Renal cortex interstitium (tissue), 11 donors: ENCODE measurements at regions not wholly inside any gene's neighbourhood (a gene's known extent, or its start where the extent isn't known, plus 50 kb on each side); places are given as distances from the start of the nearest gene placed in this dataset.
"Not testable (repeated sequence)": the region's sequence is repeated elsewhere in the genome, so short reads cannot be mapped to it uniquely, and the experiment has no call there.

Source experiments
- DNase-seq, 11 donors: peaks; one replicate each; pipeline ENCODE4 v3.0.0-alpha.2; 2013; ENCODE audit warnings: low read depth in 9 of 11, low spot score in 4 of 11; ENCODE audit errors: extremely low read depth in 1 of 11

GRCh38 chr11:41666951-41667653, 207.7 kb upstream of the LRRC4C start:
- no peak for DNase-seq

GRCh38 chr11:41675205-41675604, 215.8 kb upstream of the LRRC4C start:
- DNase-seq, result no peak

- no peak for DNase-seq
These were observed 253.6 kb upstream of the LRRC4C start for GRCh38 chr11:41713030-41713429.

GRCh38 chr11:41714101-41714500, 254.6 kb upstream of the LRRC4C start:
- no peak for DNase-seq

GRCh38 chr11:41716862-41717261, 257.4 kb upstream of the LRRC4C start:
- no peak for DNase-seq

GRCh38 chr11:41720761-41721160, 261.3 kb upstream of the LRRC4C start:
- DNase-seq, result no peak

GRCh38 chr11:41728161-41728560, 268.7 kb upstream of the LRRC4C start:
- DNase-seq, result not testable (repeated sequence)

- DNase-seq, result no peak
These were observed 315.8 kb upstream of the LRRC4C start for GRCh38 chr11:41775296-41775695.

- DNase-seq, result no peak
These were observed 320.0 kb upstream of the LRRC4C start for GRCh38 chr11:41779401-41779960.

- no peak for DNase-seq
These were observed 322.0 kb upstream of the LRRC4C start for GRCh38 chr11:41781441-41781840.

GRCh38 chr11:41784513-41785335, 325.3 kb upstream of the LRRC4C start:
- peak in 6 of 11 donors; percentile 5 to 36 (median 20) for DNase-seq

GRCh38 chr11:41786087-41786486, 326.6 kb upstream of the LRRC4C start:
- DNase-seq, result peak in 8 of 11 donors; percentile 20 to 56 (median 42)

GRCh38 chr11:41788177-41788576, 328.7 kb upstream of the LRRC4C start:
- no peak for DNase-seq

GRCh38 chr11:41789376-41789775, 329.9 kb upstream of the LRRC4C start:
- no peak for DNase-seq

- no peak for DNase-seq
These were observed 335.6 kb upstream of the LRRC4C start for GRCh38 chr11:41795004-41795403.

- no peak for DNase-seq
These were observed 340.3 kb upstream of the LRRC4C start for GRCh38 chr11:41799754-41800153.

- no peak for DNase-seq
These were observed 344.4 kb upstream of the LRRC4C start for GRCh38 chr11:41803895-41804294.

- DNase-seq, result peak in 6 of 11 donors; percentile 3 to 41 (median 12)
These were observed 356.9 kb upstream of the LRRC4C start for GRCh38 chr11:41816396-41816795.

- DNase-seq, result not testable (repeated sequence)
These were observed 364.8 kb upstream of the LRRC4C start for GRCh38 chr11:41824287-41824686.

- peak in 1 of 11 donors; percentile 22 for DNase-seq
These were observed 366.6 kb upstream of the LRRC4C start for GRCh38 chr11:41826085-41826484.
